ENCODE measurements at regions not wholly inside any gene's neighbourhood (a gene's known extent, or its start where the extent isn't known, plus 50 kb on each side); places are given as distances from the start of the nearest gene placed in this dataset.

GRCh38 chrX:14164828-14165227 lies 135.1 kb upstream of the GEMIN8 start:
- intact Hi-C loops (cut with DNase I, micrococcal nuclease), result no loop called here
- no peaks in the 10 kb centered on the region for H3K4me1 ChIP-seq (ENCODE audit: low read depth)
- H3K36me3 ChIP-seq (ENCODE audit: low read depth), result no peaks in the 10 kb centered on the region
- ATAC-seq (no peak), DNase-seq (no peak)
- no peaks in the 10 kb centered on the region for H3K9me3 ChIP-seq
- TF ChIP-seq CTCF (IDR thresholded peaks at IDR 0.05), result no peak
- no peak overlapping the region for H3K4me3 ChIP-seq

- H3K9me3 ChIP-seq, result no peaks in the 10 kb centered on the region
- no peaks in the 10 kb centered on the region for H3K4me1 ChIP-seq (ENCODE audit: low read depth)
- intact Hi-C loops (cut with DNase I, micrococcal nuclease), result no loop called here
- no peak for TF ChIP-seq CTCF (IDR thresholded peaks at IDR 0.05)
- no peaks in the 10 kb centered on the region for H3K36me3 ChIP-seq (ENCODE audit: low read depth)
- ATAC-seq (no peak), DNase-seq (no peak)
- H3K4me3 ChIP-seq, result no peak overlapping the region
These were observed 95.8 kb upstream of the GEMIN8 start for GRCh38 chrX:14125462-14125861.

- intact Hi-C loops (cut with DNase I, micrococcal nuclease), result no loop called here
- no peak for TF ChIP-seq CTCF (IDR thresholded peaks at IDR 0.05)
- Histone ChIP-seq H3K36me3 (ENCODE audit: low read depth) (no peaks in the 10 kb centered on the region), H3K9me3 (no peaks in the 10 kb centered on the region), H3K4me1 (ENCODE audit: low read depth) (no peaks in the 10 kb centered on the region), H3K4me3 (no peak overlapping the region)
- ATAC-seq (no peak), DNase-seq (no peak)
These were observed 94.9 kb upstream of the GEMIN8 start for GRCh38 chrX:14124562-14124961.

- ATAC-seq, result peak; percentile 65
- H3K4me1 ChIP-seq (ENCODE audit: low read depth), result no peaks in the 10 kb centered on the region
These were observed 66.0 kb upstream of the GEMIN8 start for GRCh38 chrX:14095702-14096101.

GRCh38 chrX:14094191-14094590 lies 64.5 kb upstream of the GEMIN8 start:
- TF ChIP-seq CTCF (IDR thresholded peaks at IDR 0.05), result no peak
- DNase-seq (no peak), ATAC-seq (no peak)
- no peaks in the 10 kb centered on the region for H3K36me3 ChIP-seq (ENCODE audit: low read depth)
- H3K4me1 ChIP-seq (ENCODE audit: low read depth), result no peaks in the 10 kb centered on the region
- H3K9me3 ChIP-seq, result no peaks in the 10 kb centered on the region
- no peak overlapping the region for H3K4me3 ChIP-seq
- intact Hi-C loops (cut with DNase I, micrococcal nuclease), result no loop called here

More at GRCh38 chrX:14095702-14096101, 66.0 kb upstream of the GEMIN8 start:
- peak in 2 of 3 donors; percentile 22 to 25 for DNase-seq
- intact Hi-C loops (cut with DNase I, micrococcal nuclease), result no loop called here
- no peaks in the 10 kb centered on the region for H3K9me3 ChIP-seq
- no peak for TF ChIP-seq CTCF (IDR thresholded peaks at IDR 0.05)
- no peaks in the 10 kb centered on the region for H3K36me3 ChIP-seq (ENCODE audit: low read depth)
- no peak overlapping the region for H3K4me3 ChIP-seq

- TF ChIP-seq CTCF (IDR thresholded peaks at IDR 0.05), result no peak
- Histone ChIP-seq H3K4me3 (no peak overlapping the region), H3K4me1 (ENCODE audit: low read depth) (no peaks in the 10 kb centered on the region), H3K36me3 (ENCODE audit: low read depth) (no peaks in the 10 kb centered on the region), H3K9me3 (no peaks in the 10 kb centered on the region)
- intact Hi-C loops (cut with DNase I, micrococcal nuclease), result no loop called here
- no peak for DNase-seq
- no peak for ATAC-seq
These were observed 54.8 kb upstream of the GEMIN8 start for GRCh38 chrX:14084466-14084865.

All from mucosa of descending colon (tissue), 3 donors.